ENCODE measurements at regions not wholly inside any gene's neighbourhood (a gene's known extent, or its start where the extent isn't known, plus 50 kb on each side); places are given as distances from the start of the nearest gene placed in this dataset.
A peak's percentile ranks its signal among the peaks of the same experiment; 100 is the strongest.
"Not testable (repeated sequence)": the region's sequence is repeated elsewhere in the genome, so short reads cannot be mapped to it uniquely, and the experiment has no call there.

- no peak overlapping the region for H3K27ac ChIP-seq (ENCODE audit: low read length)
- no peak for ATAC-seq
- DNase-seq = no peak
- no peaks in the 10 kb centered on the region for H3K4me1 ChIP-seq (ENCODE audit: control insufficient read depth, insufficient read depth, low read length)
- WGBS = 71% methylated on average over 5 of the region's 5 CpGs
- no peaks in the 10 kb centered on the region for H3K9me3 ChIP-seq (ENCODE audit: control insufficient read depth, low read length)
- H3K27me3 ChIP-seq (ENCODE audit: control insufficient read depth, insufficient read depth) = no peaks in the 10 kb centered on the region
- intact Hi-C loops (cut with DNase I) = no loop called here
- H3K4me3 ChIP-seq (ENCODE audit: low read length) = no peak overlapping the region
Measured at GRCh38 chr20:55348223-55348622, 657.1 kb downstream of the CBLN4 start.

GRCh38 chr20:55342822-55343221, 662.5 kb downstream of the CBLN4 start:
- Histone ChIP-seq H3K9me3 (ENCODE audit: control insufficient read depth, low read length) (no peaks in the 10 kb centered on the region), H3K4me3 (ENCODE audit: low read length) (no peak overlapping the region), H3K27me3 (ENCODE audit: control insufficient read depth, insufficient read depth) (no peaks in the 10 kb centered on the region), H3K4me1 (ENCODE audit: control insufficient read depth, insufficient read depth, low read length) (no peaks in the 10 kb centered on the region), H3K27ac (ENCODE audit: low read length) (no peak overlapping the region)
- DNase-seq (no peak), ATAC-seq (no peak)
- intact Hi-C loops (cut with DNase I) = no loop called here
- WGBS = 88% methylated on average over 3 of the region's 3 CpGs

GRCh38 chr20:55333798-55334197, 671.5 kb downstream of the CBLN4 start:
- no peak overlapping the region for H3K27ac ChIP-seq (ENCODE audit: low read length)
- no peaks in the 10 kb centered on the region for H3K4me1 ChIP-seq (ENCODE audit: control insufficient read depth, insufficient read depth, low read length)
- DNase-seq (no peak), ATAC-seq (no peak)
- intact Hi-C loops (cut with DNase I) = no loop called here
- no peak overlapping the region for H3K4me3 ChIP-seq (ENCODE audit: low read length)
- H3K9me3 ChIP-seq (ENCODE audit: control insufficient read depth, low read length) = no peaks in the 10 kb centered on the region
- H3K27me3 ChIP-seq (ENCODE audit: control insufficient read depth, insufficient read depth) = no peaks in the 10 kb centered on the region
- 39% methylated on average over 2 of the region's 2 CpGs for WGBS

GRCh38 chr20:55329108-55329507, 676.2 kb downstream of the CBLN4 start:
- 77% methylated on average over 4 of the region's 4 CpGs for WGBS
- Histone ChIP-seq H3K9me3 (ENCODE audit: control insufficient read depth, low read length) (no peaks in the 10 kb centered on the region), H3K4me3 (ENCODE audit: low read length) (no peak overlapping the region), H3K4me1 (ENCODE audit: control insufficient read depth, insufficient read depth, low read length) (no peaks in the 10 kb centered on the region), H3K27ac (ENCODE audit: low read length) (no peak overlapping the region), H3K27me3 (ENCODE audit: control insufficient read depth, insufficient read depth) (no peaks in the 10 kb centered on the region)
- DNase-seq (no peak), ATAC-seq (no peak)
- intact Hi-C loops (cut with DNase I) = no loop called here

- no peaks in the 10 kb centered on the region for H3K9me3 ChIP-seq (ENCODE audit: control insufficient read depth, low read length)
- no peaks in the 10 kb centered on the region for H3K27me3 ChIP-seq (ENCODE audit: control insufficient read depth, insufficient read depth)
- DNase-seq (no peak), ATAC-seq (no peak)
- WGBS = 67% methylated on average over 2 of the region's 2 CpGs
- no peak overlapping the region for H3K27ac ChIP-seq (ENCODE audit: low read length)
- H3K4me1 ChIP-seq (ENCODE audit: control insufficient read depth, insufficient read depth, low read length) = no peaks in the 10 kb centered on the region
- H3K4me3 ChIP-seq (ENCODE audit: low read length) = no peak overlapping the region
- intact Hi-C loops (cut with DNase I) = no loop called here
Measured at GRCh38 chr20:55322745-55323144, 682.6 kb downstream of the CBLN4 start.

DNA sequence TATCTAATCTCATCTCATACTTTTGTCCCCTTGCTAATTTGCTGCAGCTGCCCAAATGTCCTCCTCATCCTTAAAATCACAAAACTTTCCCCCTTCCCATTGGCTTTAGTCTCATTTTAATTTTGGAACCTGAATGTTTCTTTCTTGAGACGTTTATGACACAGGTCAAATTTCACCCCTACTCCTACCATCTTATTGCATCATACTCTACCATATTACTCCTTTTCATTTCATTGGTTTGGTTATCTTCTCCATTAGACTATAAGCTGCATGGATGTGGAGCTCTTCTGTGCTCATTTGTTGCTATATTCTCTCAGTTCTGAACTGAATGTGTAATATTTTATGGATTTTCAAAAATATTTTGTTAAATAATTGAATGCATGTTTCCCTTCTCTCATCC, 688.6 kb downstream of the CBLN4 start:
- Histone ChIP-seq H3K27me3 (ENCODE audit: control insufficient read depth, insufficient read depth) (no peaks in the 10 kb centered on the region), H3K27ac (ENCODE audit: low read length) (no peak overlapping the region), H3K4me1 (ENCODE audit: control insufficient read depth, insufficient read depth, low read length) (no peaks in the 10 kb centered on the region), H3K9me3 (ENCODE audit: control insufficient read depth, low read length) (no peaks in the 10 kb centered on the region), H3K4me3 (ENCODE audit: low read length) (no peak overlapping the region)
- DNase-seq (no peak), ATAC-seq (no peak)
- intact Hi-C loops (cut with DNase I) = no loop called here
- 40% methylated on average over 1 of the region's 1 CpG for WGBS

GRCh38 chr20:55310844-55311243, 694.5 kb downstream of the CBLN4 start:
- H3K9me3 ChIP-seq (ENCODE audit: control insufficient read depth, low read length); intact Hi-C loops (cut with DNase I); DNase-seq; H3K27me3 ChIP-seq (ENCODE audit: control insufficient read depth, insufficient read depth); H3K27ac ChIP-seq (ENCODE audit: low read length); H3K4me1 ChIP-seq (ENCODE audit: control insufficient read depth, insufficient read depth, low read length); ATAC-seq; H3K4me3 ChIP-seq (ENCODE audit: low read length): not testable (repeated sequence)

GRCh38 chr20:55291261-55291660, 714.1 kb downstream of the CBLN4 start:
- intact Hi-C loops (cut with DNase I) = no loop called here
- H3K4me3 ChIP-seq (ENCODE audit: low read length) = no peak overlapping the region
- no peaks in the 10 kb centered on the region for H3K27me3 ChIP-seq (ENCODE audit: control insufficient read depth, insufficient read depth)
- ATAC-seq (no peak), DNase-seq (no peak)
- WGBS = 56% methylated on average over 1 of the region's 1 CpG
- no peak overlapping the region for H3K27ac ChIP-seq (ENCODE audit: low read length)
- H3K9me3 ChIP-seq (ENCODE audit: control insufficient read depth, low read length) = no peaks in the 10 kb centered on the region
- H3K4me1 ChIP-seq (ENCODE audit: control insufficient read depth, insufficient read depth, low read length) = no peaks in the 10 kb centered on the region

DNA sequence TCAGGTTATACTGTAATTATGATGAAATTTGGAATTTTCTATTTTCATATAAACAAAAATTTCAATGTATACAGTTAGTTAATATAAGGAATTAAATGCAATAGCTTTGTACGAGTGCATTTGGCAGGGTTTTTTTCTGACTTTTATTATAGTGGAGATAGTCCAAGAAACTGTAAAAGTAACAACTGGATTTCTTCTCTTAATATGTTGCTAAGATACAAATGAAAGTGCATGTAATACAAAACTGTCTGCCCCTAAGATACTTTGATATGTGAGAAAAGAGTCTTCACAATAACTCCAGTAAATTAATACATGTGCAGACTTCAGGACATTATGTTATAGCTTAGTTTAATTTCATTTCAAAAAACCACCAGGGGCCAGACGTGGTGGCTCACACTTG, 721.4 kb downstream of the CBLN4 start:
- Histone ChIP-seq H3K4me3 (ENCODE audit: low read length) (no peak overlapping the region), H3K27ac (ENCODE audit: low read length) (no peak overlapping the region), H3K4me1 (ENCODE audit: control insufficient read depth, insufficient read depth, low read length) (no peaks in the 10 kb centered on the region), H3K9me3 (ENCODE audit: control insufficient read depth, low read length) (no peaks in the 10 kb centered on the region), H3K27me3 (ENCODE audit: control insufficient read depth, insufficient read depth) (no peaks in the 10 kb centered on the region)
- ATAC-seq (no peak), DNase-seq (no peak)
- WGBS = 55% methylated on average over 2 of the region's 2 CpGs
- intact Hi-C loops (cut with DNase I) = no loop called here

DNA sequence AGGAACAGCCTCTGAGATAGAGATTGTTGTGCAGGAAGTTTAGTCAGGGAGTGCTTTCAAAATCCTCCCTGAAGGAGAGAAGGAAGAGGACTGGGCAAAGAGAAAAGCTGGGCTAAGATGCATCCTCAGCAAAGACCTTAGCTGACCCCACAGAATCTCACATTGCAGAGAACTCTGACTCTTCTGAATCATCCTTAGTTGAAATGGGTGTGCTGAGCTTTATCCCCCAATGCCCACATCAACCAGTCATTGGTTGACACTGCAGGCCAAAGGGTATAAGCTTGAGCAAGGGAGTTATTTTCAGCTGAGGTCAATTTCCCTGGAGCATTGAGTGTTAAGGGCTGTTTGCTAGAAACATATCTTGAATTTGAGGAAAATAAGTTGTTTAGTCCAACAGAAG, 732.2 kb downstream of the CBLN4 start:
- DNase-seq (no peak), ATAC-seq (peak in 1 of 2 donors; percentile 44)
- Histone ChIP-seq H3K27ac (ENCODE audit: low read length) (no peak overlapping the region), H3K27me3 (ENCODE audit: control insufficient read depth, insufficient read depth) (no peaks in the 10 kb centered on the region), H3K4me1 (ENCODE audit: control insufficient read depth, insufficient read depth, low read length) (no peaks in the 10 kb centered on the region), H3K4me3 (ENCODE audit: low read length) (no peak overlapping the region), H3K9me3 (ENCODE audit: control insufficient read depth, low read length) (no peaks in the 10 kb centered on the region)
- intact Hi-C loops (cut with DNase I) = no loop called here

GRCh38 chr20:55271371-55271770, 733.9 kb downstream of the CBLN4 start:
- intact Hi-C loops (cut with DNase I) = no loop called here
- WGBS = 66% methylated on average over 2 of the region's 2 CpGs
- DNase-seq = no peak
- no peaks in the 10 kb centered on the region for H3K27me3 ChIP-seq (ENCODE audit: control insufficient read depth, insufficient read depth)
- no peaks in the 10 kb centered on the region for H3K9me3 ChIP-seq (ENCODE audit: control insufficient read depth, low read length)
- no peak overlapping the region for H3K4me3 ChIP-seq (ENCODE audit: low read length)
- ATAC-seq = no peak
- no peaks in the 10 kb centered on the region for H3K4me1 ChIP-seq (ENCODE audit: control insufficient read depth, insufficient read depth, low read length)
- H3K27ac ChIP-seq (ENCODE audit: low read length) = no peak overlapping the region

DNA sequence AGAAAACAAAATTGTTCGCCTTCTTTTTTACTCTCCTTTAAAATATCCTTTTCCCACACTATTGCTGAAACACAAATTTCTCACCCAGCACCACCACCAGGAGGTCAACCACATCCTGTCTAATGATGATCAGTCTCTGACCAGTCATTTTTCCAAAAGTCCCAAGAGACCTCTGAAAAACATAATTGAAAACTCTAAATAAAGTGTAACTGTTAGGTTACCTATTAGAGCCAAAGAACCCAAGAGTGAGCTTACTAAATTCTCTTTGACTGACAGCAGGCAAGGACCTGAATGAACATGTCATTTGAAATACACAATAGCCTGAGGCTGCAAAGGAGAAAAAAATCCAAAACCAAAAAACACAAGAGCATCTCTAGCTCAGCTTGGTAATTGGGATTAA, 735.4 kb downstream of the CBLN4 start:
- WGBS = 81% methylated on average over 1 of the region's 1 CpG

More for the DNA sequence above, 735.4 kb downstream of the CBLN4 start:
- Histone ChIP-seq H3K9me3 (ENCODE audit: control insufficient read depth, low read length) (no peaks in the 10 kb centered on the region), H3K4me1 (ENCODE audit: control insufficient read depth, insufficient read depth, low read length) (no peaks in the 10 kb centered on the region), H3K4me3 (ENCODE audit: low read length) (no peak overlapping the region), H3K27ac (ENCODE audit: low read length) (no peak overlapping the region), H3K27me3 (ENCODE audit: control insufficient read depth, insufficient read depth) (no peaks in the 10 kb centered on the region)
- no peak for DNase-seq
- ATAC-seq = no peak
- intact Hi-C loops (cut with DNase I) = no loop called here

All from right cardiac atrium (tissue), 5 donors.